ENCODE measurements at regions not wholly inside any gene's neighbourhood (a gene's known extent, or its start where the extent isn't known, plus 50 kb on each side); places are given as distances from the start of the nearest gene placed in this dataset.

GRCh38 chr6:95786802-95787201, 209.5 kb downstream of the MANEA start:
- TF ChIP-seq CTCF (IDR thresholded peaks at IDR 0.05) = no peak
- TF ChIP-seq POLR2A (IDR thresholded peaks at IDR 0.05; ENCODE audit: low read depth) = no peak
- no peak for TF ChIP-seq POLR2AphosphoS5 (IDR thresholded peaks at IDR 0.05)
- no peak for TF ChIP-seq EP300 (IDR thresholded peaks at IDR 0.05)
